Calu3 (cell line): ENCODE measurements at regions not wholly inside any gene's neighbourhood (a gene's known extent, or its start where the extent isn't known, plus 50 kb on each side); places are given as distances from the start of the nearest gene placed in this dataset.

Experiments
- BruUV-seq: library from RNA; stranded (reverse); fragments of 400-500 nt; replicated peaks from 2 replicates; lab custom pipeline; 2021; lab: Mats Ljungman, UMichigan
- CTCF ChIA-PET: fragments of 300-600 bp; sonication (Branson Sonifier 250); formaldehyde crosslinking; loops from one replicate; lab custom pipeline; 2022; ENCODE audit warnings: antibody characterized with exemption; lab: Charles Lee
- DNase-seq: peaks from one replicate; pipeline ENCODE4 v3.0.0; 2022
- H3K27ac Mint-ChIP-seq: one replicate; pipeline ENCODE4 v1.8.0; 2022; ENCODE audit warnings: mixed read lengths; ENCODE audit not compliant: unreplicated experiment
- H3K27me3 Mint-ChIP-seq: one replicate; pipeline ENCODE4 v1.8.0; 2022; ENCODE audit warnings: mixed read lengths; ENCODE audit not compliant: unreplicated experiment
- H3K36me3 Mint-ChIP-seq: one replicate; pipeline ENCODE4 v1.8.0; 2022; ENCODE audit warnings: mild to moderate bottlenecking, moderate library complexity, mixed read lengths; ENCODE audit not compliant: insufficient read depth, unreplicated experiment
- H3K4me1 Mint-ChIP-seq: one replicate; pipeline ENCODE4 v1.8.0; 2022; ENCODE audit warnings: mild to moderate bottlenecking, low read depth, mixed read lengths; ENCODE audit not compliant: unreplicated experiment
- H3K4me3 Mint-ChIP-seq: one replicate; pipeline ENCODE4 v1.8.0; 2022; ENCODE audit warnings: mild to moderate bottlenecking, low read depth, moderate library complexity, mixed read lengths; ENCODE audit not compliant: unreplicated experiment
- H3K9me3 Mint-ChIP-seq: one replicate; pipeline ENCODE4 v1.8.0; 2022; ENCODE audit warnings: low read depth, mixed read lengths; ENCODE audit not compliant: unreplicated experiment
- CTCF ChIP-seq: fragments of 200-600 bp; IDR thresholded peaks from one replicate; pipeline ENCODE4 v1.8.0; 2022; ENCODE audit warnings: antibody characterized with exemption; ENCODE audit not compliant: unreplicated experiment
- intact Hi-C: fragments of 100-400 bp; cut with micrococcal nuclease; formaldehyde crosslinking; loops from one replicate; pipeline ENCODE4 v1.10.0; 2022; ENCODE audit not compliant: unreplicated experiment

- TF ChIP-seq CTCF = no peak
- intact Hi-C loops = no loop called here
- Mint-ChIP-seq H3K27ac (no peak overlapping the region), H3K36me3 (no peaks in the 10 kb centered on the region), H3K4me3 (no peak overlapping the region), H3K27me3 (no peaks in the 10 kb centered on the region), H3K4me1 (no peaks in the 10 kb centered on the region), H3K9me3 (no peaks in the 10 kb centered on the region)
- peak; percentile 0 for DNase-seq
- CTCF ChIA-PET = no interaction called here
- BruUV-seq = no TSS peak
These were observed 1236.4 kb downstream of the FAM181B start for GRCh38 chr11:81497202-81497804.

DNA sequence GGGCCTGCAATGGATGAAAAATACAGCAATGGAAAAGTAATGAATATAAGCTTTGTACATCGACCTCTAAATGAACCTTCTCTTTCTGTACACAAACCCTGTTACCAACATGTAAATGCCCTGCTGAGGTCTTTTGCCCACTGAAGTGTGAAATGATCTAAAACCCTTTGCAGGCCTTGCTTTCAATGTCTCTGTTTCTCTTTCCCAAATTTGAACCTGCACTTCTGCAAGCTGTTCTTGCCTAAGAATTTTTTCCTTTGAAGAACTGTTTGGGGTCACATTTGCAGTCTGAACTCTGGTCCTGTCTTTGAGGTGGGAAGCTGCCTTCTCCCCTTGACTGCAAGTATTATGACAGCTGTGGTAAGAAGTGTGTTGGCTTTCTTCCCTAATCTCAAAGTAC is 1237.1 kb downstream of the FAM181B start:
- Mint-ChIP-seq H3K27me3 (no peaks in the 10 kb centered on the region), H3K4me1 (no peaks in the 10 kb centered on the region), H3K27ac (no peak overlapping the region), H3K9me3 (no peaks in the 10 kb centered on the region), H3K4me3 (no peak overlapping the region), H3K36me3 (no peaks in the 10 kb centered on the region)
- no TSS peak for BruUV-seq
- CTCF ChIA-PET = interaction anchor here (0.6 kb wide), 1 partner anchor 788 kb away, joined by 5 read pairs; no protein-coding TSS in a partner anchor
- intact Hi-C loops = no loop called here
- TF ChIP-seq CTCF = no peak
- no peak for DNase-seq

GRCh38 chr11:81495699-81496292 is 1237.9 kb downstream of the FAM181B start:
- no peaks in the 10 kb centered on the region for H3K27me3 Mint-ChIP-seq
- CTCF ChIA-PET = interaction anchor here (0.6 kb wide), 1 partner anchor 787 kb away, joined by 5 read pairs; no protein-coding TSS in a partner anchor
- no TSS peak for BruUV-seq

GRCh38 chr11:81494431-81494830 is 1239.2 kb downstream of the FAM181B start:
- intact Hi-C loops = no loop called here
- no TSS peak for BruUV-seq
- Mint-ChIP-seq H3K27ac (no peak overlapping the region), H3K27me3 (no peaks in the 10 kb centered on the region), H3K4me1 (no peaks in the 10 kb centered on the region), H3K4me3 (no peak overlapping the region), H3K9me3 (no peaks in the 10 kb centered on the region), H3K36me3 (no peaks in the 10 kb centered on the region)
- no peak for DNase-seq
- TF ChIP-seq CTCF = no peak
- CTCF ChIA-PET = no interaction called here

More at GRCh38 chr11:81495699-81496292, 1237.9 kb downstream of the FAM181B start:
- no peaks in the 10 kb centered on the region for H3K4me1 Mint-ChIP-seq
- no peak for DNase-seq
- H3K9me3 Mint-ChIP-seq = no peaks in the 10 kb centered on the region
- intact Hi-C loops = no loop called here
- H3K27ac Mint-ChIP-seq = no peak overlapping the region
- no peak overlapping the region for H3K4me3 Mint-ChIP-seq
- no peak for TF ChIP-seq CTCF
- no peaks in the 10 kb centered on the region for H3K36me3 Mint-ChIP-seq
